ENCODE measurements at regions not wholly inside any gene's neighbourhood (a gene's known extent, or its start where the extent isn't known, plus 50 kb on each side); places are given as distances from the start of the nearest gene placed in this dataset.

GRCh38 chr7:53518319-53518718 lies 482.9 kb downstream of the POM121L12 start:
- DNase-seq (no peak), ATAC-seq (ENCODE audit: low read depth in 2 of 2) (no peak)
- Mint-ChIP-seq H3K36me3 (no peaks in the 10 kb centered on the region), H3K9me3 (peaks cover 0 to 14% (median 9%) of the 10 kb centered on the region in 7 donors), H3K27me3 (no peaks in the 10 kb centered on the region), H3K4me1 (no peaks in the 10 kb centered on the region), H3K4me3 (no peak overlapping the region), H3K27ac (no peak overlapping the region)

- Mint-ChIP-seq H3K4me3 (no peak overlapping the region), H3K27ac (no peak overlapping the region), H3K36me3 (no peaks in the 10 kb centered on the region), H3K27me3 (no peaks in the 10 kb centered on the region), H3K4me1 (no peaks in the 10 kb centered on the region), H3K9me3 (peaks cover 0 to 15% (median 7%) of the 10 kb centered on the region in 7 donors)
- DNase-seq (no peak), ATAC-seq (ENCODE audit: low read depth in 2 of 2) (no peak)
These were observed 485.4 kb downstream of the POM121L12 start for GRCh38 chr7:53520841-53521240.

- Mint-ChIP-seq H3K36me3 (no peaks in the 10 kb centered on the region), H3K4me3 (no peak overlapping the region), H3K27ac (no peak overlapping the region), H3K4me1 (no peaks in the 10 kb centered on the region), H3K27me3 (no peaks in the 10 kb centered on the region), H3K9me3 (peaks cover 0 to 12% (median 7%) of the 10 kb centered on the region in 7 donors)
- DNase-seq = no peak
- ATAC-seq (ENCODE audit: low read depth in 2 of 2) = no peak
These were observed 486.3 kb downstream of the POM121L12 start for GRCh38 chr7:53521638-53522184.

GRCh38 chr7:53539558-53539957 lies 504.1 kb downstream of the POM121L12 start:
- DNase-seq (no peak), ATAC-seq (ENCODE audit: low read depth in 2 of 2) (no peak)
- H3K4me1 Mint-ChIP-seq = no peaks in the 10 kb centered on the region
- H3K9me3 Mint-ChIP-seq = peaks cover 0 to 24% (median 7%) of the 10 kb centered on the region in 7 donors
- no peaks in the 10 kb centered on the region for H3K27me3 Mint-ChIP-seq
- H3K27ac Mint-ChIP-seq = no peak overlapping the region
- H3K4me3 Mint-ChIP-seq = no peak overlapping the region
- H3K36me3 Mint-ChIP-seq = no peaks in the 10 kb centered on the region

GRCh38 chr7:53541475-53541874 lies 506.0 kb downstream of the POM121L12 start:
- Mint-ChIP-seq H3K4me3 (no peak overlapping the region), H3K27me3 (no peaks in the 10 kb centered on the region), H3K27ac (no peak overlapping the region), H3K36me3 (no peaks in the 10 kb centered on the region), H3K9me3 (peaks cover 0 to 22% (median 4%) of the 10 kb centered on the region in 7 donors), H3K4me1 (no peaks in the 10 kb centered on the region)
- no peak for DNase-seq
- ATAC-seq (ENCODE audit: low read depth in 2 of 2) = no peak

- Mint-ChIP-seq H3K27me3 (no peaks in the 10 kb centered on the region), H3K9me3 (peaks cover 0 to 20% (median 4%) of the 10 kb centered on the region in 7 donors), H3K4me3 (no peak overlapping the region), H3K4me1 (no peaks in the 10 kb centered on the region), H3K36me3 (no peaks in the 10 kb centered on the region), H3K27ac (no peak overlapping the region)
- no peak for ATAC-seq (ENCODE audit: low read depth in 2 of 2)
- DNase-seq = no peak
These were observed 506.7 kb downstream of the POM121L12 start for GRCh38 chr7:53542157-53542556.
